ENCODE measurements at regions not wholly inside any gene's neighbourhood (a gene's known extent, or its start where the extent isn't known, plus 50 kb on each side); places are given as distances from the start of the nearest gene placed in this dataset.
"Not testable (repeated sequence)": the region's sequence is repeated elsewhere in the genome, so short reads cannot be mapped to it uniquely, and the experiment has no call there.

GRCh38 chr11:29056487-29056886, 948.3 kb downstream of the METTL15 start:
- DNase-seq, result not testable (repeated sequence)

DNA sequence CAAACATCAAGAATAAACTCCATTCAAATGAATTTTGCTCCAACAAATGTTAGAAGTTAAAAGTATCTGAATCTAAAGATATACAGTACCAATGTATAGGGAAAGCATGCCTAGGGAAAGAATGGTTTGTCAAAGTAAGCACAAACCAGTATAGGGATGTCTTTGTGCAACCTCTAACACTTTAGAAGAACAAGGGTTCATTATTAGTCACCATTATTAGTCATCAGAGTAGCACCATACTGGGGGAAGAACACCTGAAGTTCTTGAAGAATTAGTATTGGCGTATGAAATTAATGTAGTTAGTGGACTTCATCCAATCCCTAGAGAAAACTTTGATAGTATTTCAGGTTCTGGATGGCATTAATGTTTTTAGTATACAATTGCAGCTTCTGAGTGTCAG, 943.7 kb downstream of the METTL15 start:
- DNase-seq, result no peak

- DNase-seq, result not testable (repeated sequence)
Observed at GRCh38 chr11:29050962-29051361, 942.8 kb downstream of the METTL15 start.

DNA sequence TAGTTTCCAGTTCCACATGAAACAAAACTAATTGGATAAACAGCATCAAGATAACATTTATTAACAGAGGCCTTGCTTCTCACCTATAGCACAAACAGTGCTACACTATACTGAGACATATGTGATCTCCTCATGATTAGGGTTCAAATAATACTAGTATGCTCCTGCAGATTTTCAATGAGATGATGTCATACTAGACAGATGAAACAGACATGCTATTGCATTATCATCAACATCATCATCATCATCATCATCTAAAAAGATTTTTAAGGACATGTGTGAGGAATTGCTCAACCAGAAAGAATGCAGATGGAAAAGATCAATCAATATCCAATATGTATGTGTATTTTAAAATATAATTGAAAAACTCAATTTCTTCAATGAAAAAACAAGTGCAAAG, 932.3 kb downstream of the METTL15 start:
- DNase-seq, result no peak

DNA sequence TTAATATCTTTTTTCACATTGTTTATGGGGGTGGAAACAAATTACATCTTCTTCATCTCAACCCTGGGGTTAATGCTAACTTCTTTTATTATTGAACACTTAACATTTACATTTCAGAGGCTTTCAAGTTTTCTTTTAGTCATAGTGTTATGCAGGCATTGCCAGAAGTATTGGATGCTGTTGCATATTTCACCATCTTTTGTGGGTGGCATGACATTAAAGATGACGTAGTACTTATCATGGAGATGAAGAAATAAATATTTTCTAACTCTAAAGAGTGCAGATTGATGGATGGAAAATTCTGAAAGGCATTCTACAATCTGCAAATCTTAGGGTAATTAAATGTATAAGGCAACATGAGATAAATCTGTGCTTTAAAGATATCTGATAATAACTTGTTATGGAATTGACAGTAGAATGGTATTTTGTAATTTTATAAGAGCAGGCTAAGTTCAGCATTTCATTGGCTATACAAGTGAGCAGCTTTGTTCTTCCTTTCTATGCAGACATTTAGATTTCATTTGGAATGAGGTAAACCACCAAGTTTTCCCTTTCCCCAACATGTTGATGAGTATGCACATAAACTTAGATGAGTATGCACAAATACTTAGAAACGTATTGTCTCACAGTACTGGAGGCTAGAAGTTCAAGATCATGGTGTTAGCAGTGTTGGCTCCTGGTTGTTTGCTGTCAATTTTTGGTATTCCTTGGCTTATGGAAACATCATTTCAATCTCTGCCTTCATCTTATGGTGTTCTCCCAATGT, 924.4 kb downstream of the METTL15 start:
- no peak for DNase-seq

GRCh38 chr11:29029452-29029851, 921.3 kb downstream of the METTL15 start:
- DNase-seq, result no peak

DNA sequence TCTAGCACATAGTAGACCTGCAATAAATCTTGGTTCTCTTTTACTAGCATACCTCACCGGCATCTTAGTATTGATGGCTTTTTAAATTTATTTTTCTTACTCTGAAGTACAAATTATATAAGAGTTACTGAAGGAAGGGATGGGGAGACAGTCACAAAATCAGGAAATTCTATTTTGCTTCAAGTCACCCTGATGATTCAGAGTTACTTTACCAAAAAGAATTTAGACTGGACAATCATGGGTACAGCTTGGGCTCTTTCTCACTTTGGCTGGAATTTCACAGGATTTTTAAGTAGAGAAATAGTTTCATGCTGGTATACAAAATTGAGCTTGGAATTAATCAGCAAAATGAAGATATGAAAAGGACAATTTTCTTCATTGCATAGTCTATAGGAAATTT, 919.2 kb downstream of the METTL15 start:
- DNase-seq, result no peak

DNA sequence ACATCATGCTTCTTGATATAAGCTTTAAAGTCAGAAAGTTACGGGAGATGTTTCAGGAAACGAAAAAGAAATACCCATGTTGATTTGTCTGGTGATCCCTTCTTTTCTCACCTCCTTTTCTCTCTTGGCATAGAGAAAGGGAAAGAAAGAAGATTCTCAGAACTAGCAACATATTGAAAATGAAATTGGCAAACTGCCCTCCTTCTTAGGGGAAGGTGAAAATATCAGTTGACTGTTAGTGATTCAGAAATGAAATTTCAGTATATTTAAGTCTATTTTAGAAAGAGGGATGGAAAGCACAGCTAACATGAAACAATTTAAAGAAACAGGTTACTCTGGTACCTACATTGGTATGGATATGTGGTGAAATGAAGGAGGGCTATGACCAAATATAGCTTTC, 918.1 kb downstream of the METTL15 start:
- no peak for DNase-seq

GRCh38 chr11:29025001-29025400, 916.8 kb downstream of the METTL15 start:
- no peak for DNase-seq

DNA sequence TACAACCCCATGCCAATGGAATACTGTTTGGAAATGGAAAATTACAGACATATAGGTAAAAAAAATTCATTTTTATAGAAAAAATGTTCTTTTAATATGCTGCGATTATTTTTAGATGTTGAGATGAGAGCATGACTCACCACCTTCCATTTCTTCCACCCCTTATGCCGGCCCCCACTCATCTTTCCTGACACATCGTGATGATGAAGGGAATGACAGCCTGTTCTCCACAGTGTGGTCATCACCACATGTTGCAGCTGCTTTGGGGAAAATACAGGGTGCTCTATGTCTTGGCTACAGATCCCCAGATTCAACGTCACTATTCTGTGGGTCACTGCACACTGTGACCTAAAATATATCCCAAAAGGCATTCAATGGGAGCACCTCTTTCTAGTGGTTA, 916.2 kb downstream of the METTL15 start:
- no peak for DNase-seq

DNA sequence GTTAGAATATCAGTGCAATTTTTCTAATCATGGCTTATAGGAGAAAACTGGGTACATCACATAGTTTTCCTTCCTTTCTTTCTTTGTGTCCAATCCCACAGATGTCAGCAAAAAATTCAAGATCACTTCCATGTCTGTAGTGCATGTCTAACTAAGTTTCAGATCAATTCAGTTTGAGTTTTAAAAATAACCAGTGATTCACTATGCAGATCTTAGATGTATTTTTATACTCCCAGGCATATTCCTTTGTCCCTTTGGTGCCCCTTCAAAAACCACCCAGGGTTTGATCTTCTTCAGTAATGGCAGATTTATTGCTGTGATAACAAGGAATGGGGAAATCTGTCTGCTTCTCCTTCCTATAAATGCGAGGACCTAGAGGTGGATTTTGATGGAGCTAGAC, 915.6 kb downstream of the METTL15 start:
- DNase-seq, result no peak

DNA sequence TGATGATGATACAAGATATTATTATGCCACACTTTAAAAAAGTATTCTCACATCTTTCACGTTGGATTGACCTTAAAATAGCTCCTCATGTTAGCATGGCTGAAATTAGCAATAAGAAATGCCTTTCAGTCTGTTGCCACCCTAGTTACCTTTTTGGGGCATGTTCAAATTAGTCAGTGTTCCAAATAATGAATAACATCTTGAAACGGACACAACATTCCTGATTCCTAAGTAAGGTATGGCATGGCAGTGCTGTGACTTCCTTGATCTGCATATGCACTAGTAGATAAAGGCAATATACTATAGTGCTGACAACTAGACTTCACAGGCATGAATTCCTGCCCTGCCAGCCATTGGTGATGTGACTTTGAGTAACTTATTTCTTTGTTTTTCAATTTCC, 914.5 kb downstream of the METTL15 start:
- DNase-seq, result no peak

DNA sequence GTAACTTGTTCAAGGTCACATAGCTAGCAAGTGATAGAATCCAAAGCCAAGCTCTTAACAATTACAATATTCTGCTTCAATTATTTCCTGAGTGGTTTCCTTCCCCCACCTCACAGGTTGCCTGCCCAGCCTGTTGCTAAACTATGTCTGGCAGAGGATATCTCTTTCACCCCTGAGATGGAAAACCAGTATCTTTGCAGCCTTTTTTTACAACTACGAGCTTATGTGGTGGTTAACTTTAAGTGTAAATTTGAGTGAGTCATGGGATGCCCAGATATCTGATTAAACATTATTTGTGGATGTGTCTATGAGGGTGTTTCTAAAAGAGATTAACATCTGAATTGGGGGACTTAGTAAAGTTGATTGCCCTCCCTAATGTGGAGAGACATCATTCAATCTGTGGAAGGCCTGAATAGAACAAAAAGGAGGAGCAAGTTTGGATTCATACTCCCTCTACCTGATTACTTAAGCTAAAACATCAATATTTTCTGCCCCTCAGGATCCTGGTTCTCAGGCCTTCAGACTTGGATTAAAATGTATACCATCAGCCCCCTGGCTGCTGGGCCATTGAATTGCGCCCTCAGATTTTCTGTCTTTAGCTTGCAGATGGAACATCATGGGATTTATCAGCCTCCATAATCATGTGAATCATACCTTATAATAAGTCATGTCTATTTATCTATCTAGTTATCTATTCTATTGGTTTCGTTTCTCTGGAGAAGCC, 911.9 kb downstream of the METTL15 start:
- DNase-seq, result no peak

GRCh38 chr11:29018631-29019030, 910.4 kb downstream of the METTL15 start:
- no peak for DNase-seq

DNA sequence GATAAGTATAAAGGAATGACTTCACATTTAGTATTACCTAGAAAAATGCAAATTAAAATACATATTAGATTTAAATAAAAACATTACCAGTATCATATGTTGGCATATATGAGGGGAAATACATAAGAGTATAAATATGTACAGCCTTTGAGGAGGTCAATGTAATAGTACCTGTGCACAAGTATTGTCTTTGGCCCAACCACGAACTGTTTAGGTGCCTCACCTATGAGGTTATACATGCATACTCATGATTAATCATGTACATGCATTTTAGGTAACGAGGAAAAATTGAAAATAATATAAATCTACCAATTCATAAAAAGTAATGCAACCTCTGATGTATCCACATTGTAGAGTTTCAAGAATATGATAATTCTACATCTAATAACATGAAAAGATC, 909.8 kb downstream of the METTL15 start:
- no peak for DNase-seq

- no peak for DNase-seq
Observed at GRCh38 chr11:29012507-29012906, 904.3 kb downstream of the METTL15 start.

- no peak for DNase-seq
Observed at GRCh38 chr11:29009426-29009825, 901.2 kb downstream of the METTL15 start.

DNA sequence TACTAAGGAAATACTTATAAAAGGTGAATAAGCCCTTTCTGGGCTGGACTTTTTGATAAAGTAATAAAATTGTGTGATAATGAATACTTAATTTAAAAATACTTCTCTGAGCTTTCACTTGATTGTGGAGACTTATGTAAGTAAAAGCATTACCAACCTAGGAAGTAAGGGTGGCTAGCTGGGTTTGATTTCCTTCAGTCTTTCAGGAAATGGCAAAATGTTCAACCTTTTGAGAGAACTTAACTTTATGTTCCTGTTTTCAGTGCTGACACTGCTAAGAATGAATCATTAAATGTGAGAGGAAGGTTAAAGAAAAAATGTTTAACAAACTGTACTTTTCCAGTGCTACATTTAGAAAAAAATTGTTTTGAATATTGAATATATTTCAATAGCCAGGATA, 900.3 kb downstream of the METTL15 start:
- no peak for DNase-seq

DNA sequence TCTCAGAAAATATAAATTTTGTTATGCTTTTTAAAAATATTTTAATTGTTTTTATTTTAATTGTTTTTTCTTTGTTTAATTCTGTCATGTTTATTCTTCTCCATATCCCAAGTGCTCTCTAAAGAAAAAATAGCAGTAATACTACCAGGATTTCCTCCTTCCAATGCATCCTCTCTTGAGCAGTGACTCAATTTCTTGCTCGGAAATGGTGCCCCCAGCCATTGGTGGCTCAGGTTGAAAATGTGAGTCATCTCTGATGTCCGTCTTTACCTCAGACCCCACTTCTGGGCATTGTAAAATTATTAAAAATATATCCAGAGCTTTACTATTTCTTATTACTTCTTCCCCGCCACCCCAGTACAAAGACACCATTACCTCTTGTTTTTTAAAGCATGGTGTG, 898.5 kb downstream of the METTL15 start:
- no peak for DNase-seq

DNA sequence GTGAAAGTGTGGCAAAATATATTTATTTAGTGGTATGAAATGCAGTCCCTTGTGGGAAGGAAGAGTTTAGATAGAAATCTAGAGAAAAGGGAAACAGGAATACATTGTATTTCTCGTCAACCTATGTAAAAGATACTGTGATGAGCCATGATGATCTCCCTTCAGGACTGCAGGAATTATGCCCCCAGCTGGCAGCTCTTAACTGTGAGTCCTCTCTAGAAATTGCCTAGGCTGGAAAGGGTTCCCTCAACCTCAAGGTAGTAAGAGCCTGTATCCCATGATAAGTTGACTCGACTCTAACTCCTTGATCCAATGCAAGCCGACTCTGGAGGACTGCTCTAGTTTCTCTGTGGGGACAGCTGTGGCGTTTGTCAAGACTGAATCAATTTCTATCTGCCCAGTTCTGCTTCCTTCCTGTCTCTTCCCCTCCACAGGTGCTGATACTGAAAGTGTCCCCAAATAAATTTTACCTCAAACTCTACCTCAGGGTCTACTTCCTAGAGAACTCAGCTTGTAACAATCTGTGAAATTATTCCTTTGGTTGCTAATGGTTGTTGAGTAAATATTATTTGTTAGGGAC, 897.3 kb downstream of the METTL15 start:
- no peak for DNase-seq

GRCh38 chr11:29002816-29003215, 894.6 kb downstream of the METTL15 start:
- DNase-seq, result no peak

DNA sequence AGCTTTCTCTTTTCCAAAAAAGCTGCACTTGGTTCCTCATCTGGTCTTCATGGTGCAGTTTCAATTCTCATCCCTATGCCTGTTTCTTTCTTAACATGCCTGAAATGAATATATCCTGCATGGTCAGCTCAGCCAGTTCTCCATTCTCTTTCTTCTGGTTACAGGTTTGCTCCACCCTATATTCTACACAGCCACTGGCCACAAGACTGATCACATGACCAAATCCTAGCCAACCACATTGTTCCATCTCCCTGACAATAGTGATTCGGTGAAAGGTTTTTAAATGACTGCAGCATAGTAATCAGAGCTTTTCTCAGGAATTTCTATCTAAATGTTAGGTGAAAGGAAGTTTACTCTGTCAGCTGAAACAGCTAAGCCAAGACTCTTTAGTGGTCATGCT, 891.4 kb downstream of the METTL15 start:
- no peak for DNase-seq

DNA sequence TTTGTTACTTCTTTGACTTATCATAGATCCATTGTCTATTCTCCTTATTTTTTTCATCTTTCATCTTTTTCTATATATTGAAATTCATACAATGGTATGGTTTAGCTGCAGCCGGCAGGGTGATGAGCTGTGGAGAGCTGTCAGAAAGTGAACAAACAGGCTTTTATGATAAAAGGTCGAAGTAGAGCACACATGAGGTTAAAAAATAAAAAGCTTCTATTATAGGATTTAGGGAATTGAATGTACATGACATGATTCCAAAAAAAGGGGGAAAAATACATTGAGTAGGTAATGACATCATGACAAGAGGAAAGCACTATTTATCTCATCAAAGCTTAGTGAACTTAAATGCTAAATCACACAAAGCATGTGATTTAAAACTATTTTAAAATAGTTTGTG, 884.8 kb downstream of the METTL15 start:
- no peak for DNase-seq
